A549 (cell line): ENCODE measurements at regions not wholly inside any gene's neighbourhood (a gene's known extent, or its start where the extent isn't known, plus 50 kb on each side); places are given as distances from the start of the nearest gene placed in this dataset.

Source experiments
- ATAC-seq, 2 experiments: fragments of 200-7000 bp in 1 of 2; fragments of >200 bp in 1 of 2; cut with Nextera tagmentation in 1 of 2; cut with Tn5 transposase in 1 of 2; 3 replicates each; pipeline versions ENCODE4 v1.8.0 to v1.9.1; 2018 to 2020; ENCODE audit warnings: mild to moderate bottlenecking in 1 of 2, moderate library complexity in 1 of 2
- CTCF ChIA-PET: fragments of 300-600 bp; sonication (Branson Sonifier 250); formaldehyde crosslinking; extraction: SDS; loops from one replicate; lab custom pipeline; 2021; ENCODE audit warnings: antibody characterized with exemption, inconsistent platforms; lab: Yijun Ruan, JAX
- POLR2A ChIA-PET: fragments of 350-600 bp; formaldehyde crosslinking; extraction: SDS; loops from one replicate; lab custom pipeline; 2021; ENCODE audit warnings: antibody characterized with exemption, inconsistent platforms; lab: Yijun Ruan, JAX
- DNase-seq, 2 experiments: peaks; one replicate each; pipeline versions ENCODE4 v3.0.0 to v3.0.0-alpha.2; 2011 to 2016; ENCODE audit warnings: low read depth in 1 of 2, low spot score in 1 of 2
- FAIRE-seq: peaks from 2 replicates; lab custom pipeline; 2011; peaks lifted over from hg19 to GRCh38; lab: Jason Lieb, UNC
- H3K27ac ChIP-seq, 2 experiments: fragments of >200 bp; sonication (Bioruptor Twin); formaldehyde crosslinking; 3 replicates each; pipeline ENCODE4 v1.5.1; 2016 to 2017
- H3K4me1 ChIP-seq: fragments of >200 bp; sonication (Bioruptor Twin); formaldehyde crosslinking; 3 replicates; pipeline ENCODE4 v1.6.1; 2016
- H3K4me2 ChIP-seq: fragments of >200 bp; sonication (Bioruptor Twin); formaldehyde crosslinking; 3 replicates; pipeline ENCODE4 v1.6.1; 2016
- H3K4me3 ChIP-seq: fragments of >200 bp; sonication (Bioruptor Twin); formaldehyde crosslinking; 3 replicates; pipeline ENCODE4 v1.5.1; 2016
- H3K9me3 ChIP-seq: fragments of >200 bp; sonication (Bioruptor Twin); formaldehyde crosslinking; 3 replicates; pipeline ENCODE4 v1.6.1; 2016
- CEBPB ChIP-seq, 2 experiments: fragments of >200 bp in 1 of 2; sonication (Bioruptor Twin) in 1 of 2; formaldehyde crosslinking in 1 of 2; IDR thresholded peaks; 2 replicates each; pipeline ENCODE4 v1.6.1; 2012 to 2016
- CHD2 ChIP-seq: fragments of 150-350 bp; IDR thresholded peaks from 2 replicates; pipeline ENCODE4 v1.6.1; 2014; ENCODE audit warnings: low read length; ENCODE audit not compliant: partially characterized antibody
- EHF ChIP-seq: fragments of 250-450 bp; sonication (Bioruptor Pico); IDR thresholded peaks from 2 replicates; pipeline ENCODE4 v1.5.0; 2020; ENCODE audit warnings: mild to moderate bottlenecking
- FOSB ChIP-seq: fragments of 250-450 bp; sonication (Bioruptor Pico); IDR thresholded peaks from 2 replicates; pipeline ENCODE4 v1.5.0; 2020; ENCODE audit warnings: mild to moderate bottlenecking, moderate library complexity
- HDAC2 ChIP-seq: fragments of 200-600 bp; sonication (generic); IDR thresholded peaks from 2 replicates; pipeline ENCODE4 v1.6.1; 2016
- HEYL ChIP-seq: fragments of 250-450 bp; sonication (Bioruptor Pico); IDR thresholded peaks from 2 replicates; pipeline ENCODE4 v1.8.0; 2021; ENCODE audit warnings: mild to moderate bottlenecking, moderate library complexity
- HOXA7 ChIP-seq: fragments of 250-450 bp; sonication (Bioruptor Pico); IDR thresholded peaks from 2 replicates; pipeline ENCODE4 v1.5.0; 2020; ENCODE audit warnings: mild to moderate bottlenecking, moderate library complexity
- KDM5A ChIP-seq: fragments of 200-600 bp; sonication (generic); IDR thresholded peaks from 2 replicates; pipeline ENCODE4 v1.6.1; 2016; ENCODE audit warnings: antibody characterized with exemption, mild to moderate bottlenecking
- MYC ChIP-seq: IDR thresholded peaks from 2 replicates; pipeline ENCODE4 v1.6.1; 2012; ENCODE audit warnings: mild to moderate bottlenecking, inconsistent platforms, low read length, improper control_type of control experiment, borderline replicate concordance
- NFE2L2 ChIP-seq: fragments of 150-350 bp; conservative IDR thresholded peaks from 2 replicates; pipeline ENCODE4 v1.6.1; 2014; ENCODE audit warnings: low read length
- NR3C1 ChIP-seq: fragments of >200 bp; sonication (Bioruptor Twin); formaldehyde crosslinking; IDR thresholded peaks from 3 replicates; pipeline ENCODE4 v1.6.1; 2017
- POLR2A ChIP-seq: IDR thresholded peaks from 2 replicates; pipeline ENCODE4 v1.6.1; 2012; ENCODE audit warnings: mild to moderate bottlenecking, low read length
- POLR2AphosphoS2 ChIP-seq: conservative IDR thresholded peaks from 2 replicates; pipeline ENCODE4 v1.6.1; 2012; ENCODE audit warnings: low read length, improper control_type of control experiment, inconsistent platforms
- RFX5 ChIP-seq: fragments of 450-650 bp; IDR thresholded peaks from 2 replicates; pipeline ENCODE4 v1.7.1; 2014; ENCODE audit warnings: antibody characterized with exemption, mild to moderate bottlenecking, moderate library complexity
- RNF2 ChIP-seq: fragments of 200-600 bp; sonication (generic); IDR thresholded peaks from 2 replicates; pipeline ENCODE4 v1.6.1; 2016; ENCODE audit warnings: low read depth, mild to moderate bottlenecking, antibody characterized with exemption, moderate library complexity, borderline replicate concordance
- ZNF302 ChIP-seq: fragments of 250-450 bp; sonication (Bioruptor Pico); IDR thresholded peaks from 2 replicates; pipeline ENCODE4 v1.9.0; 2021; ENCODE audit warnings: inconsistent platforms, mild to moderate bottlenecking, moderate library complexity
- ZSCAN20 ChIP-seq: fragments of 250-450 bp; sonication (Bioruptor Pico); IDR thresholded peaks from 2 replicates; pipeline ENCODE4 v1.8.0; 2022; ENCODE audit warnings: mild to moderate bottlenecking, moderate library complexity
- WGBS: methylation state at CpG from one replicate; pipeline ENCODE4 v1.1.6; 2017; ENCODE audit errors: missing lambda C conversion rate; 5-methylcytosine and 5-hydroxymethylcytosine counted together
- TF ChIP-seq, protein P1 (sequence below): IDR thresholded peaks from 2 replicates; pipeline ENCODE4 v1.6.1; 2012
- TF ChIP-seq, protein P2 (sequence below): fragments of 200-600 bp; sonication (generic); IDR thresholded peaks from 2 replicates; pipeline ENCODE4 v1.6.1; 2016; ENCODE audit warnings: antibody characterized with exemption, mild to moderate bottlenecking, moderate library complexity
- TF ChIP-seq, protein P3 (sequence below): fragments of 250-450 bp; sonication (Bioruptor Pico); IDR thresholded peaks from 2 replicates; pipeline ENCODE4 v1.5.0; 2020; ENCODE audit warnings: low read depth, mild to moderate bottlenecking, moderate library complexity
- TF ChIP-seq, protein P4 (sequence below): fragments of 450-650 bp; IDR thresholded peaks from 2 replicates; pipeline ENCODE4 v1.6.1; 2014; ENCODE audit warnings: antibody characterized with exemption
- TF ChIP-seq, protein P5 (sequence below): fragments of >200 bp; sonication (Bioruptor Twin); formaldehyde crosslinking; IDR thresholded peaks from 2 replicates; pipeline ENCODE4 v1.6.1; 2016
- TF ChIP-seq, protein P6 (sequence below): fragments of 250-450 bp; sonication (Bioruptor Pico); IDR thresholded peaks from 2 replicates; pipeline ENCODE4 v1.5.0; 2021; ENCODE audit warnings: mild to moderate bottlenecking, moderate library complexity, borderline replicate concordance

DNA sequence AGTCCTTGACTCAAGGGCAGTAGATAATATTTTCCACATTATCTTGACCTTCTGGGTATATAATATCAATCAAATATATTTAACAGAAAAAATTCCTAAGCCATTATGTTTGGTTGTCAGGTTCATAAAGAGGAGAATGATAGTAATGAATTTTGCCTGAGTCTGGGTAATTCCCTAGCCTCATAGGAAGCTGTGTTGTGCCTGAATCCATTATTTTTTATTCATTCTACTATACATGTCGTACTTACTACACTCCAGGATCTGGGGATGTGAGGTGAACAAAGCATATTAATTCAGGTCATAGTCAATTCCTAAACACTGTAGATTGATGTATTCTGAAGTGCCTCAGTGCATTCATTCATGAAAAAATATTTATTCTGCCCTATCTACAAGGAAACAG, 204.2 kb downstream of the PTGER3 start:
- DNase-seq (no peak), ATAC-seq (no peak), FAIRE-seq (no peak)
- CTCF ChIA-PET: no interaction called here
- Histone ChIP-seq H3K27ac (no peak overlapping the region), H3K4me2 (no peak overlapping the region), H3K4me1 (no peaks in the 10 kb centered on the region), H3K4me3 (no peak overlapping the region), H3K9me3 (no peaks in the 10 kb centered on the region)
- POLR2A ChIA-PET: no interaction called here
- TF ChIP-seq FOSB (CRISPR knock-in tag) (no peak), ZSCAN20 (CRISPR knock-in tag) (no peak), CEBPB (IDR thresholded peaks at IDR 0.05) (no peak), CHD2 (no peak), EHF (CRISPR knock-in tag) (no peak), HOXA7 (CRISPR knock-in tag) (no peak), POLR2A (no peak), HEYL (no peak), NR3C1 (no peak), KDM5A (no peak), MYC (no peak)
- TF ChIP-seq, protein P1, sequence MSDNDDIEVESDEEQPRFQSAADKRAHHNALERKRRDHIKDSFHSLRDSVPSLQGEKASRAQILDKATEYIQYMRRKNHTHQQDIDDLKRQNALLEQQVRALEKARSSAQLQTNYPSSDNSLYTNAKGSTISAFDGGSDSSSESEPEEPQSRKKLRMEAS: no peak
- TF ChIP-seq, protein P2, sequence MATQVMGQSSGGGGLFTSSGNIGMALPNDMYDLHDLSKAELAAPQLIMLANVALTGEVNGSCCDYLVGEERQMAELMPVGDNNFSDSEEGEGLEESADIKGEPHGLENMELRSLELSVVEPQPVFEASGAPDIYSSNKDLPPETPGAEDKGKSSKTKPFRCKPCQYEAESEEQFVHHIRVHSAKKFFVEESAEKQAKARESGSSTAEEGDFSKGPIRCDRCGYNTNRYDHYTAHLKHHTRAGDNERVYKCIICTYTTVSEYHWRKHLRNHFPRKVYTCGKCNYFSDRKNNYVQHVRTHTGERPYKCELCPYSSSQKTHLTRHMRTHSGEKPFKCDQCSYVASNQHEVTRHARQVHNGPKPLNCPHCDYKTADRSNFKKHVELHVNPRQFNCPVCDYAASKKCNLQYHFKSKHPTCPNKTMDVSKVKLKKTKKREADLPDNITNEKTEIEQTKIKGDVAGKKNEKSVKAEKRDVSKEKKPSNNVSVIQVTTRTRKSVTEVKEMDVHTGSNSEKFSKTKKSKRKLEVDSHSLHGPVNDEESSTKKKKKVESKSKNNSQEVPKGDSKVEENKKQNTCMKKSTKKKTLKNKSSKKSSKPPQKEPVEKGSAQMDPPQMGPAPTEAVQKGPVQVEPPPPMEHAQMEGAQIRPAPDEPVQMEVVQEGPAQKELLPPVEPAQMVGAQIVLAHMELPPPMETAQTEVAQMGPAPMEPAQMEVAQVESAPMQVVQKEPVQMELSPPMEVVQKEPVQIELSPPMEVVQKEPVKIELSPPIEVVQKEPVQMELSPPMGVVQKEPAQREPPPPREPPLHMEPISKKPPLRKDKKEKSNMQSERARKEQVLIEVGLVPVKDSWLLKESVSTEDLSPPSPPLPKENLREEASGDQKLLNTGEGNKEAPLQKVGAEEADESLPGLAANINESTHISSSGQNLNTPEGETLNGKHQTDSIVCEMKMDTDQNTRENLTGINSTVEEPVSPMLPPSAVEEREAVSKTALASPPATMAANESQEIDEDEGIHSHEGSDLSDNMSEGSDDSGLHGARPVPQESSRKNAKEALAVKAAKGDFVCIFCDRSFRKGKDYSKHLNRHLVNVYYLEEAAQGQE: no peak
- TF ChIP-seq, protein P3, sequence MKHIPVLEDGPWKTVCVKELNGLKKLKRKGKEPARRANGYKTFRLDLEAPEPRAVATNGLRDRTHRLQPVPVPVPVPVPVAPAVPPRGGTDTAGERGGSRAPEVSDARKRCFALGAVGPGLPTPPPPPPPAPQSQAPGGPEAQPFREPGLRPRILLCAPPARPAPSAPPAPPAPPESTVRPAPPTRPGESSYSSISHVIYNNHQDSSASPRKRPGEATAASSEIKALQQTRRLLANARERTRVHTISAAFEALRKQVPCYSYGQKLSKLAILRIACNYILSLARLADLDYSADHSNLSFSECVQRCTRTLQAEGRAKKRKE (CRISPR knock-in tag): no peak
- TF ChIP-seq, protein P4, sequence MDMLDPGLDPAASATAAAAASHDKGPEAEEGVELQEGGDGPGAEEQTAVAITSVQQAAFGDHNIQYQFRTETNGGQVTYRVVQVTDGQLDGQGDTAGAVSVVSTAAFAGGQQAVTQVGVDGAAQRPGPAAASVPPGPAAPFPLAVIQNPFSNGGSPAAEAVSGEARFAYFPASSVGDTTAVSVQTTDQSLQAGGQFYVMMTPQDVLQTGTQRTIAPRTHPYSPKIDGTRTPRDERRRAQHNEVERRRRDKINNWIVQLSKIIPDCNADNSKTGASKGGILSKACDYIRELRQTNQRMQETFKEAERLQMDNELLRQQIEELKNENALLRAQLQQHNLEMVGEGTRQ: no peak
- WGBS: 4% methylated on average over 1 of the region's 1 CpG

DNA sequence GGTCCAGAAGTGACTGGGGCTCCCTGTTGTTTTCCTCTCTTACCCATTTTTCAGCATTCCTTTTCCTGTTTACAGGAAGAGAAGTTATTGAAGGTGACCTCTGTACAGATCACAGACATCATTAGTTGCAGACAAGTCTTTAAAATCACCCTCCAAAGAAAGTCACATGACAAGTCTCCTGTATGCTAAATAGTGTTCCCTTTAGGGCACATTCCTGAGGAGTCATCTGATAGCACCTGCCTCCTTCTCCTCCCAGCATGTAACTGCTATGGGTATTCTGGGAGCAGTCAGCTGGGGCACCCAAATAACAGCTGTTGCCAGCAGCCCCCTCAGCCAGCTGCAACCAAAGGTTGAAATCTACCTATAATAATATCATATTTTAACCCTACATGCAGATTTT, 200.6 kb downstream of the PTGER3 start:
- ATAC-seq (no peak), FAIRE-seq (no peak), DNase-seq (no peak)
- TF ChIP-seq HEYL: no peak
- TF ChIP-seq POLR2A: no peak
- TF ChIP-seq RNF2: no peak
- TF ChIP-seq RFX5: no peak
- no peak for TF ChIP-seq ZNF302
- TF ChIP-seq, protein P5, sequence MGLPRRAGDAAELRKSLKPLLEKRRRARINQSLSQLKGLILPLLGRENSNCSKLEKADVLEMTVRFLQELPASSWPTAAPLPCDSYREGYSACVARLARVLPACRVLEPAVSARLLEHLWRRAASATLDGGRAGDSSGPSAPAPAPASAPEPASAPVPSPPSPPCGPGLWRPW: no peak
- TF ChIP-seq, protein P6, sequence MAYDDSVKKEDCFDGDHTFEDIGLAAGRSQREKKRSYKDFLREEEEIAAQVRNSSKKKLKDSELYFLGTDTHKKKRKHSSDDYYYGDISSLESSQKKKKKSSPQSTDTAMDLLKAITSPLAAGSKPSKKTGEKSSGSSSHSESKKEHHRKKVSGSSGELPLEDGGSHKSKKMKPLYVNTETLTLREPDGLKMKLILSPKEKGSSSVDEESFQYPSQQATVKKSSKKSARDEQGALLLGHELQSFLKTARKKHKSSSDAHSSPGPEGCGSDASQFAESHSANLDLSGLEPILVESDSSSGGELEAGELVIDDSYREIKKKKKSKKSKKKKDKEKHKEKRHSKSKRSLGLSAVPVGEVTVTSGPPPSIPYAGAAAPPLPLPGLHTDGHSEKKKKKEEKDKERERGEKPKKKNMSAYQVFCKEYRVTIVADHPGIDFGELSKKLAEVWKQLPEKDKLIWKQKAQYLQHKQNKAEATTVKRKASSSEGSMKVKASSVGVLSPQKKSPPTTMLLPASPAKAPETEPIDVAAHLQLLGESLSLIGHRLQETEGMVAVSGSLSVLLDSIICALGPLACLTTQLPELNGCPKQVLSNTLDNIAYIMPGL: no peak
- TF ChIP-seq NFE2L2: no peak
- TF ChIP-seq, protein P3 (CRISPR knock-in tag): no peak
- TF ChIP-seq CHD2: no peak
- TF ChIP-seq POLR2AphosphoS2: no peak
- no peak for TF ChIP-seq HDAC2
- TF ChIP-seq, protein P1: no peak
- no peak overlapping the region for H3K4me2 ChIP-seq
- no peaks in the 10 kb centered on the region for H3K9me3 ChIP-seq
- H3K4me1 ChIP-seq: no peaks in the 10 kb centered on the region
- POLR2A ChIA-PET: no interaction called here
- no peak overlapping the region for H3K4me3 ChIP-seq
- no peak overlapping the region for H3K27ac ChIP-seq
- CTCF ChIA-PET: no interaction called here
